ENCODE measurements at regions not wholly inside any gene's neighbourhood (a gene's known extent, or its start where the extent isn't known, plus 50 kb on each side); places are given as distances from the start of the nearest gene placed in this dataset.

DNA sequence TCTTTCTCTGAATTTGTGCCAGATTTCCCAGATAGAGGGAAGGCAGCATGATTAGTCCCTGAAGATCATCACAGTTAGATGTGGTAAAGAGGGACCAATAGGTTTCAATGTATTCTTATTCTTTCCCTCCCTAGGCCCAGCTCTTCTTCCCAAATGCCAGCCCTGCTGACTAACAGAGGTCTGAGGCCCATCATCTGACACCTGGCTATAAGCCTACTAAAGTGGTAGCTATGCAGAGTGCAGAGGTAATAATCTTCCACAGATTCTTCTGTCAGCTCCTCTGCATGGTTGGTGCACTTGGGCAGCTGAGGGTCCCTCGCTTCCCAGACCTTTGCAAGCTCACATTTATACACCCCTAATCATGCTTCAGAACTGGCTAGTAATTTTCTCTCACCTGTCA lies 63.7 kb upstream of the PZP start:
- TF ChIP-seq, protein P1, sequence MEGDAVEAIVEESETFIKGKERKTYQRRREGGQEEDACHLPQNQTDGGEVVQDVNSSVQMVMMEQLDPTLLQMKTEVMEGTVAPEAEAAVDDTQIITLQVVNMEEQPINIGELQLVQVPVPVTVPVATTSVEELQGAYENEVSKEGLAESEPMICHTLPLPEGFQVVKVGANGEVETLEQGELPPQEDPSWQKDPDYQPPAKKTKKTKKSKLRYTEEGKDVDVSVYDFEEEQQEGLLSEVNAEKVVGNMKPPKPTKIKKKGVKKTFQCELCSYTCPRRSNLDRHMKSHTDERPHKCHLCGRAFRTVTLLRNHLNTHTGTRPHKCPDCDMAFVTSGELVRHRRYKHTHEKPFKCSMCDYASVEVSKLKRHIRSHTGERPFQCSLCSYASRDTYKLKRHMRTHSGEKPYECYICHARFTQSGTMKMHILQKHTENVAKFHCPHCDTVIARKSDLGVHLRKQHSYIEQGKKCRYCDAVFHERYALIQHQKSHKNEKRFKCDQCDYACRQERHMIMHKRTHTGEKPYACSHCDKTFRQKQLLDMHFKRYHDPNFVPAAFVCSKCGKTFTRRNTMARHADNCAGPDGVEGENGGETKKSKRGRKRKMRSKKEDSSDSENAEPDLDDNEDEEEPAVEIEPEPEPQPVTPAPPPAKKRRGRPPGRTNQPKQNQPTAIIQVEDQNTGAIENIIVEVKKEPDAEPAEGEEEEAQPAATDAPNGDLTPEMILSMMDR (IDR thresholded peaks at IDR 0.05), result no peak
- TF ChIP-seq POLR2A (IDR thresholded peaks at IDR 0.05), result no peak
